Mesendoderm (in vitro differentiated cells): ENCODE measurements at regions not wholly inside any gene's neighbourhood (a gene's known extent, or its start where the extent isn't known, plus 50 kb on each side); places are given as distances from the start of the nearest gene placed in this dataset.
A peak's percentile ranks its signal among the peaks of the same experiment; 100 is the strongest.

Experiments used
- DNase-seq: peaks from one replicate; pipeline ENCODE4 v3.0.0; 2013
- H2AK5ac ChIP-seq: 2 replicates; pipeline ENCODE4 v1.6.1; 2013; ENCODE audit warnings: low read length, inconsistent platforms
- H2BK120ac ChIP-seq: 2 replicates; pipeline ENCODE4 v1.6.1; 2013; ENCODE audit warnings: low read depth, mild to moderate bottlenecking, low read length, moderate library complexity, mixed read lengths
- H2BK15ac ChIP-seq: replicated peaks from 2 replicates; pipeline ENCODE4 v1.6.1; 2013; ENCODE audit warnings: low read depth, mild to moderate bottlenecking, moderate library complexity
- H2BK5ac ChIP-seq: 2 replicates; pipeline ENCODE4 v1.6.1; 2013; ENCODE audit warnings: low read length, inconsistent platforms
- H3K18ac ChIP-seq: 2 replicates; pipeline ENCODE4 v1.6.1; 2013; ENCODE audit warnings: mild to moderate bottlenecking, low read length, mixed read lengths
- H3K23ac ChIP-seq: one replicate; pipeline ENCODE4 v1.6.1; 2013; ENCODE audit warnings: low read length
- H3K27ac ChIP-seq: 2 replicates; pipeline ENCODE4 v1.5.1; 2013; ENCODE audit warnings: low read depth, mild to moderate bottlenecking, inconsistent platforms, low read length, moderate library complexity
- H3K27me3 ChIP-seq: 2 replicates; pipeline ENCODE4 v1.6.1; 2013; ENCODE audit warnings: low read length, control low read depth, mild to moderate bottlenecking, inconsistent platforms; ENCODE audit not compliant: insufficient read depth, poor library complexity
- H3K36me3 ChIP-seq: 2 replicates; pipeline ENCODE4 v1.6.1; 2013; ENCODE audit warnings: low read length, inconsistent platforms; ENCODE audit not compliant: control insufficient read depth, insufficient read depth
- H3K4ac ChIP-seq: one replicate; pipeline ENCODE4 v1.6.1; 2013; ENCODE audit warnings: low read depth, mild to moderate bottlenecking, low read length, moderate library complexity
- H3K4me1 ChIP-seq: 2 replicates; pipeline ENCODE4 v1.6.1; 2013; ENCODE audit warnings: low read depth, low read length, inconsistent platforms; ENCODE audit not compliant: control insufficient read depth
- H3K4me2 ChIP-seq: 2 replicates; pipeline ENCODE4 v1.6.1; 2013; ENCODE audit warnings: low read length
- H3K4me3 ChIP-seq: 2 replicates; pipeline ENCODE4 v1.5.1; 2013; ENCODE audit warnings: mild to moderate bottlenecking, low read length
- H3K56ac ChIP-seq: one replicate; pipeline ENCODE4 v1.6.1; 2013; ENCODE audit warnings: low read length
- H3K79me1 ChIP-seq: 2 replicates; pipeline ENCODE4 v1.6.1; 2013; ENCODE audit warnings: low read length, inconsistent platforms
- H3K79me2 ChIP-seq: 2 replicates; pipeline ENCODE4 v1.6.1; 2013; ENCODE audit warnings: mild to moderate bottlenecking, low read length; ENCODE audit not compliant: control insufficient read depth, insufficient read depth
- H3K9ac ChIP-seq: 2 replicates; pipeline ENCODE4 v1.6.1; 2013; ENCODE audit warnings: low read length, inconsistent platforms
- H4K5ac ChIP-seq: one replicate; pipeline ENCODE4 v1.6.1; 2013; ENCODE audit warnings: low read length
- H4K8ac ChIP-seq: one replicate; pipeline ENCODE4 v1.6.1; 2013; ENCODE audit warnings: low read depth, mild to moderate bottlenecking, control low read depth, low read length, moderate library complexity
- WGBS: extraction: QIAGEN DNeasy Blood & Tissue Kit; methylation state at CpG from one replicate; pipeline ENCODE4 v1.1.7; 2013; ENCODE audit warnings: low lambda C conversion rate, missing lambda C conversion rate; ENCODE audit not compliant: insufficient coverage; ENCODE audit errors: extremely low coverage; 5-methylcytosine and 5-hydroxymethylcytosine counted together

DNA sequence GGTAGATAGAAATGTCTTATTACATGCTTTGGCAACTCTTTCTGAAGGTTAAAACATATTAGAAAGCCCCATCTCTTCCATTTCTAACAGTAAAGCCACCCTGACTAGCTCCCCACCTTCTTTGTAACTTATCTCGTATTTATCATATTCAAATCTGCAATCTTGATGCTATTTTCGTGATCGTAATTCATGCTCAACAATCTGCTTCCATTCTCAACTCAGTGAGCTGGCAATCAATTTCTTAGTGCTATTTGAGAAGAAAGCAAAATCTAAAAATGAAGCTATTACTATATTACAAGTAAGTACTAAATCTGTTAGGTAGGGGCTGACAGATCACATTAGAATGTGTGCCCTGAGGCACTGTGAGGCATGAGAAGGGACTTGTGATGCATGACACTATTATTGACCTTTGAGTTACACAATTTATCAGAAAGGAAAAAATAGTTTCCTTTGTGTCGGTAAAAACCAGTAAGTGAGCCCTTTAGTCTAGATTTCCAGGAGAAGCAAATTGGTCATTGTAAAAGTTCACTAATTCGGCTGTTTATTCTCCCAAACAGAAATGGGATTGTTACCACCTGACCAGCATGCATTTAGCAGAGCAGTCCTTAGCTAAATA lies 379.7 kb upstream of the CNTN6 start:
- Histone ChIP-seq H3K27me3 (no peaks in the 10 kb centered on the region), H3K4me1 (no peaks in the 10 kb centered on the region), H3K4me2 (no peak overlapping the region), H3K79me2 (no peaks in the 10 kb centered on the region), H3K23ac (no peak overlapping the region), H4K5ac (no peak overlapping the region), H3K79me1 (no peaks in the 10 kb centered on the region), H2BK120ac (no peak overlapping the region), H3K36me3 (no peaks in the 10 kb centered on the region), H3K18ac (no peak overlapping the region), H3K56ac (no peak overlapping the region), H3K4me3 (no peak overlapping the region), H2BK15ac (no peak overlapping the region), H2AK5ac (no peak overlapping the region), H4K8ac (no peak overlapping the region), H2BK5ac (no peak overlapping the region), H3K27ac (no peak overlapping the region), H3K9ac (no peak overlapping the region), H3K4ac (no peak overlapping the region)
- peak; percentile 66 for DNase-seq
- no CpG with 5 or more reads among the region's 5 CpGs for WGBS

DNA sequence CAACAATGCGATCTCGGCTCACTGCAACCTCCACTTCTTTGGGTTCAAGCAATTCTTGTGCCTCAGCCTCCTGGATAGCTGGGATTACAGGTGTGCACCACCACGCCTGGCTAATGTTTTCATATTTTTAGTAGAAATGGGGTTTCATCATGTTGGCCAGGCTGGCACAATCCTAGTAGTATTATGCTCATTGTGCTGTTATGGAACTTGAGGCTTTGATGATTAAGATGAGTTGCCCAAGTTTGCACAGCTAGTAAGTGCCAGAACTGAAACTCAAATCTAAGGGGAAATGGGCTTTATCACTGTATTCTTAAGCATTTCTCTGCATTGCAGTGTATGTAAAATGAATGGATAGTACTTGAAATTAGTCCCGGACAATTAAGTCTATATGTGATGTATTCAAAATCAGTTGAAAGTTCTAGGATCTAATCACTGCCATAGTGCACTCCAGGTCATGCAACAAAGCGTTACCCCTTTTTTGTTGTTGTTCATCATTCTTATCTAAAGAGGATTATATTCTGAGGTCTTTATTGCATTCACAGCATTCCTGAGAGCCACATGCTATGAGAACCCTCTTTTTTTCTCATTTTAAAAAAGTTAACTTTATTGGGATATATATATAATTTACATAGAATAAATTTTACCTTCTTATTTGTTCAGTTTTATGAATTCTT lies 378.7 kb upstream of the CNTN6 start:
- no peak overlapping the region for H3K4me2 ChIP-seq
- no peak overlapping the region for H2AK5ac ChIP-seq
- H3K79me1 ChIP-seq, result no peaks in the 10 kb centered on the region
- H3K27ac ChIP-seq, result no peak overlapping the region
- H3K18ac ChIP-seq, result no peak overlapping the region
- H2BK5ac ChIP-seq, result no peak overlapping the region
- no peak overlapping the region for H3K56ac ChIP-seq
- H3K4ac ChIP-seq, result no peak overlapping the region
- no peak overlapping the region for H3K9ac ChIP-seq
- no peak overlapping the region for H4K5ac ChIP-seq
- no peaks in the 10 kb centered on the region for H3K27me3 ChIP-seq
- H3K23ac ChIP-seq, result no peak overlapping the region
- H3K4me3 ChIP-seq, result no peak overlapping the region
- no peak overlapping the region for H2BK120ac ChIP-seq
- H3K36me3 ChIP-seq, result no peaks in the 10 kb centered on the region
- no peaks in the 10 kb centered on the region for H3K4me1 ChIP-seq
- no peaks in the 10 kb centered on the region for H3K79me2 ChIP-seq
- no peak overlapping the region for H2BK15ac ChIP-seq
- no peak for DNase-seq
- no peak overlapping the region for H4K8ac ChIP-seq
- WGBS, result no CpG with 5 or more reads among the region's 5 CpGs

DNA sequence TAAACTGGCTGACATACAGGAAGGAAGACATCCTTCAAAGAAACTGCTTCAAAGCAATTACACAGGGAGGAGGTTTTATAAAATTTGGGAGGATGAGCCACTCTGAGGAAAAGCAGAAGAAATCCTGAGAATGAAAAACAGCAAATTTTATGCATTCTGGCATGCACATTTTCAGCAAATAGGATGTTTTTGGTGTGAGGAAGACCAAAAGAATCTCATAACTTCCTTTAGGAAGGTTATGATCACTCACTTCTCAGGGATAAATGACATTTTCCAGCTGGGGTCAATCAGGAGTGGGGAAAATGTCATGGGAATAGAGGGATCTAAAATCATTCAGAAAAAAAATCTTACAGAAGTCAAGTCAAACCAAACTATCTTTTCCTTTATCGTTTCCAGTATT lies 371.7 kb upstream of the CNTN6 start:
- no peak for DNase-seq
- Histone ChIP-seq H3K79me1 (no peaks in the 10 kb centered on the region), H4K5ac (no peak overlapping the region), H3K4me1 (no peaks in the 10 kb centered on the region), H3K4ac (no peak overlapping the region), H3K79me2 (no peaks in the 10 kb centered on the region), H2BK15ac (no peak overlapping the region), H3K27ac (no peak overlapping the region), H3K4me3 (no peak overlapping the region), H3K9ac (no peak overlapping the region), H3K56ac (no peak overlapping the region), H3K18ac (no peak overlapping the region), H2AK5ac (no peak overlapping the region), H3K4me2 (no peak overlapping the region), H3K36me3 (no peaks in the 10 kb centered on the region), H3K23ac (no peak overlapping the region), H2BK120ac (no peak overlapping the region), H2BK5ac (no peak overlapping the region), H3K27me3 (no peaks in the 10 kb centered on the region), H4K8ac (no peak overlapping the region)
- WGBS, result no CpG with 5 or more reads among the region's 1 CpG

DNA sequence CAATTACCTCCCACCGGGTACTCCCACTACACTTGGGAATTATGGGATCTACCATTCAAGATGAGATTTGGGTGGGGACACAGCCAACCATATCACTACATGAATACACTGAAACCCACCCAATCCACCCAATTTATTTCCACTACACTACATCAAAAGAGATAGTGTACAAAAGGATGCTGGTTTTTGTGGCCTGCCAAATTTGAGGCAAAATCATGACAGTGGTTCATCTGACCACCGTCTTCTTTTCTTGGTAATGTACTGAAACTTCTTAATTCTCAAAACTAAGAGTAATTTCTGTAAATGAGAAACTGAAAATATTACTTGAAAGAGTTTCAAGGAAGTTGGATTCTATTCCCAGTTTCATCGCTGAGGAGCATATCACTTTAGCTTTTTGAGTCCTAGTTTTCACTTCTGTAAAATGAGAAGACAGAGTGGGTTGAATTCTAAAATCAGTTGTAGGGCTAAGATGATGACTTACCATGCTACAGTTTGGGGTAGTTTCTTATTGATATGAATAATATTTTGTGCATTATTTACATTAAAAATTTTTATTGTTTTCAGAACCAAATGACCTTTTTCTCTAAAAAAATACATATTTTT lies 360.4 kb upstream of the CNTN6 start:
- Histone ChIP-seq H4K5ac (no peak overlapping the region), H3K4ac (no peak overlapping the region), H2BK15ac (no peak overlapping the region), H3K23ac (no peak overlapping the region), H4K8ac (no peak overlapping the region), H3K36me3 (no peaks in the 10 kb centered on the region), H3K4me3 (no peak overlapping the region), H3K79me2 (no peaks in the 10 kb centered on the region), H3K79me1 (no peaks in the 10 kb centered on the region), H3K9ac (no peak overlapping the region), H3K27ac (no peak overlapping the region), H3K56ac (no peak overlapping the region), H2BK120ac (no peak overlapping the region), H3K27me3 (no peaks in the 10 kb centered on the region), H2BK5ac (no peak overlapping the region), H2AK5ac (no peak overlapping the region), H3K18ac (no peak overlapping the region), H3K4me2 (no peak overlapping the region), H3K4me1 (no peaks in the 10 kb centered on the region)
- no CpG with 5 or more reads among the region's 3 CpGs for WGBS
- no peak for DNase-seq

DNA sequence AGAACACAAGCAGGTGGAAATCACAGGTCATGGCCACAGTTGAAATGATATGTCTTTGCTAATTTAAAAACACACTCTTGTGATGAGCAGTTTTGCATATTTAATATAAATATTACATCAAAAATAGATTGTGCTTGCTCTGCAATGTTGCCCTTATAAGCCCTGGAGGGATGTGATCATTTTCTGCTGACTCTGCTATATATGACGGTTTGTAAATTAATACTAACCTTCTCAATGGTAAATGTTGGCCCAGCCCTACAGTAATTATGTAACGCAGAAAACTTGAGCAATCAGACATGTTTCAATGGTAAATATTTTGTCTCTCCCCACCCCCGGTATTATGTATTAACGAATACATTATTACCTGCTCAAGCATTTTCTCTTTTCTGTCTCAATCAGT lies 359.5 kb upstream of the CNTN6 start:
- no peaks in the 10 kb centered on the region for H3K4me1 ChIP-seq
- no peak overlapping the region for H3K18ac ChIP-seq
- H3K9ac ChIP-seq, result no peak overlapping the region
- H2BK120ac ChIP-seq, result no peak overlapping the region
- H3K79me1 ChIP-seq, result no peaks in the 10 kb centered on the region
- no CpG with 5 or more reads among the region's 4 CpGs for WGBS
- no peak overlapping the region for H2BK5ac ChIP-seq
- DNase-seq, result no peak
- no peak overlapping the region for H3K4ac ChIP-seq
- no peaks in the 10 kb centered on the region for H3K79me2 ChIP-seq
- H2AK5ac ChIP-seq, result no peak overlapping the region
- H3K4me2 ChIP-seq, result no peak overlapping the region
- no peak overlapping the region for H3K27ac ChIP-seq
- H3K27me3 ChIP-seq, result no peaks in the 10 kb centered on the region
- no peak overlapping the region for H3K4me3 ChIP-seq
- no peak overlapping the region for H2BK15ac ChIP-seq
- no peak overlapping the region for H4K8ac ChIP-seq
- H3K36me3 ChIP-seq, result no peaks in the 10 kb centered on the region
- no peak overlapping the region for H3K23ac ChIP-seq
- no peak overlapping the region for H4K5ac ChIP-seq
- no peak overlapping the region for H3K56ac ChIP-seq
